ENCODE measurements at regions not wholly inside any gene's neighbourhood (a gene's known extent, or its start where the extent isn't known, plus 50 kb on each side); places are given as distances from the start of the nearest gene placed in this dataset.
A peak's percentile ranks its signal among the peaks of the same experiment; 100 is the strongest.
"Not testable (repeated sequence)": the region's sequence is repeated elsewhere in the genome, so short reads cannot be mapped to it uniquely, and the experiment has no call there.

GRCh38 chr1:173300061-173301044 lies 93.2 kb upstream of the TNFSF4 start:
- no peak for DNase-seq (ENCODE audit: low read depth)

GRCh38 chr1:173301507-173301906 lies 94.4 kb upstream of the TNFSF4 start:
- no peak for DNase-seq (ENCODE audit: low read depth)

- no peak for DNase-seq (ENCODE audit: low read depth)
Measured at GRCh38 chr1:173302366-173302765, 95.2 kb upstream of the TNFSF4 start.

- no peak for DNase-seq (ENCODE audit: low read depth)
Measured at GRCh38 chr1:173302890-173303829, 96.0 kb upstream of the TNFSF4 start.

- no peak for DNase-seq (ENCODE audit: low read depth)
Measured at GRCh38 chr1:173303984-173304383, 96.9 kb upstream of the TNFSF4 start.

- no peak for DNase-seq (ENCODE audit: low read depth)
Measured at GRCh38 chr1:173304529-173305227, 97.5 kb upstream of the TNFSF4 start.

GRCh38 chr1:173307845-173308244 lies 100.7 kb upstream of the TNFSF4 start:
- no peak for DNase-seq (ENCODE audit: low read depth)

GRCh38 chr1:173314656-173315055 lies 107.5 kb upstream of the TNFSF4 start:
- DNase-seq (ENCODE audit: low read depth), result no peak

GRCh38 chr1:173315296-173315695 lies 108.2 kb upstream of the TNFSF4 start:
- DNase-seq (ENCODE audit: low read depth), result no peak

- no peak for DNase-seq (ENCODE audit: low read depth)
Measured at GRCh38 chr1:173318788-173319187, 111.7 kb upstream of the TNFSF4 start.

GRCh38 chr1:173324352-173324751 lies 117.2 kb upstream of the TNFSF4 start:
- DNase-seq (ENCODE audit: low read depth), result not testable (repeated sequence)

- not testable (repeated sequence) for DNase-seq (ENCODE audit: low read depth)
Measured at GRCh38 chr1:173327987-173328386, 120.9 kb upstream of the TNFSF4 start.

GRCh38 chr1:173328961-173329360 lies 121.8 kb upstream of the TNFSF4 start:
- DNase-seq (ENCODE audit: low read depth), result no peak

GRCh38 chr1:173329726-173330125 lies 122.6 kb upstream of the TNFSF4 start:
- DNase-seq (ENCODE audit: low read depth), result no peak

- DNase-seq (ENCODE audit: low read depth), result peak; percentile 59
Measured at GRCh38 chr1:173330149-173330951, 123.2 kb upstream of the TNFSF4 start.

- not testable (repeated sequence) for DNase-seq (ENCODE audit: low read depth)
Measured at GRCh38 chr1:173330952-173331548, 123.9 kb upstream of the TNFSF4 start.

- DNase-seq (ENCODE audit: low read depth), result peak; percentile 78
Measured at GRCh38 chr1:173332026-173332425, 124.9 kb upstream of the TNFSF4 start.

GRCh38 chr1:173333581-173333980 lies 126.5 kb upstream of the TNFSF4 start:
- DNase-seq (ENCODE audit: low read depth), result no peak

GRCh38 chr1:173337126-173337525 lies 130.0 kb upstream of the TNFSF4 start:
- no peak for DNase-seq (ENCODE audit: low read depth)

GRCh38 chr1:173341307-173341706 lies 134.2 kb upstream of the TNFSF4 start:
- peak; percentile 74 for DNase-seq (ENCODE audit: low read depth)

GRCh38 chr1:173341971-173342370 lies 134.8 kb upstream of the TNFSF4 start:
- no peak for DNase-seq (ENCODE audit: low read depth)

All from stromal cell of bone marrow (primary cell).